ENCODE measurements at regions not wholly inside any gene's neighbourhood (a gene's known extent, or its start where the extent isn't known, plus 50 kb on each side); places are given as distances from the start of the nearest gene placed in this dataset.

- no peak for DNase-seq
- no peak for TF ChIP-seq POLR2A (IDR thresholded peaks at IDR 0.05; ENCODE audit: low read length)
- no peak for TF ChIP-seq GATA1 (IDR thresholded peaks at IDR 0.05; ENCODE audit: low read depth, low read length)
Measured at GRCh38 chr5:126332326-126332725, 90.9 kb upstream of the GRAMD2B start.

DNA sequence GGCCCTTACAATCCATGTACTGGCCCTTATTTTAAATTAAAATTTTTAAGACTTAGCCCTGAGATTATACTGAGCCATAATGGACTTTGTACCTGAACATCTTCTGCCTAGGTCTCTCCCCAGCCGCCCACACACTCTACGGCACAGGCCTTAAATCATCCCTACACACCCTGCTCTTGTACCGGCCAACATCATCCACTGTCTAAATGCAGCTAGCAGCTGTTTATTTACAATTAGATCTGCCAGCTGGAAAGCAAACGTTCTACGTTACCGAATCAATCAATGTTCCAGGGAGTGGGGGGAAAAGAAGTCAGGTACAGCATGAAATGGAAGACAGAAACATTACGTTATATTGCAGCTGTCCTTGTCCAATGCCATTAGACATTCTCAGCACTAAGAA, 88.4 kb upstream of the GRAMD2B start:
- TF ChIP-seq GATA1 (IDR thresholded peaks at IDR 0.05; ENCODE audit: low read depth, low read length): no peak
- TF ChIP-seq POLR2A (IDR thresholded peaks at IDR 0.05; ENCODE audit: low read length): no peak
- no peak for DNase-seq

DNA sequence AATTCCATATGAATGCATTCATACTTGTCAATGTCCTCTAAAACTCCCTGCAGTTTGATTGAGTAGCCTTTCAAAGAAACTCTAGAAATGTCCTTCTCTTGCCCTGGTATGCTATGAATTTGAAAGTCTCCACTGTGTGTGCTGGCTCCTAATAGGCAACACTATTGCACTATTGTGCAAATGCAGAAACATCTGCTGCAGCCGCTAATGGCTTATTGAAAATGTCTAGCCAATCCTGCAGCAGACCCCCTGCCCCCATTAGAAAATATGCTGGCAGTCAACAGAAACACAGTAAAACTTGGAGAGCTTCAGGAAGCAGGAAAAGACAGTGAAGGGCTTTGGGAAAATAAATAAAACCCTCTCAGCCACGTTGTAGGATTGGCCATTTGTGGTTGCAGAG, 87.3 kb upstream of the GRAMD2B start:
- DNase-seq: no peak
- no peak for TF ChIP-seq GATA1 (IDR thresholded peaks at IDR 0.05; ENCODE audit: low read depth, low read length)
- no peak for TF ChIP-seq POLR2A (IDR thresholded peaks at IDR 0.05; ENCODE audit: low read length)

DNA sequence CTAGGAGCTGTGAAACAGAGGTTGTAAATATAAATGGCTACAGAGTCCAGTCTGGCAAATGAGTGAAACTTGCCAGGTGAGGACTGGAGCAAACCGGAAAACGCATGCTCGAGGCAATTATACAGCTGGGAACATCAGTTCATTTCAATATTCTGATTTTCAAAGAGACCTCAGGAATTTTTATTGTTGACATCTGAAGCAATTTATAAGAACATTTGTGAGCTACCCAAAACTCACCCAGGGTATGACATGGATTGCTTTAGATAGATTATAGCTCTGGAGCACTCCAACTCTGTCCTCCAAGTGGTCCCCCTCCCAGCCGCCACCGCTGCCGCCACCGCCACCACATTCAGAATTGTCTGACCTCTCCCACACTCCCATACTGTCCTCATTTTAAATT, 84.6 kb upstream of the GRAMD2B start:
- TF ChIP-seq POLR2A (IDR thresholded peaks at IDR 0.05; ENCODE audit: low read length) (no peak), GATA1 (IDR thresholded peaks at IDR 0.05; ENCODE audit: low read depth, low read length) (no peak)
- DNase-seq: no peak

DNA sequence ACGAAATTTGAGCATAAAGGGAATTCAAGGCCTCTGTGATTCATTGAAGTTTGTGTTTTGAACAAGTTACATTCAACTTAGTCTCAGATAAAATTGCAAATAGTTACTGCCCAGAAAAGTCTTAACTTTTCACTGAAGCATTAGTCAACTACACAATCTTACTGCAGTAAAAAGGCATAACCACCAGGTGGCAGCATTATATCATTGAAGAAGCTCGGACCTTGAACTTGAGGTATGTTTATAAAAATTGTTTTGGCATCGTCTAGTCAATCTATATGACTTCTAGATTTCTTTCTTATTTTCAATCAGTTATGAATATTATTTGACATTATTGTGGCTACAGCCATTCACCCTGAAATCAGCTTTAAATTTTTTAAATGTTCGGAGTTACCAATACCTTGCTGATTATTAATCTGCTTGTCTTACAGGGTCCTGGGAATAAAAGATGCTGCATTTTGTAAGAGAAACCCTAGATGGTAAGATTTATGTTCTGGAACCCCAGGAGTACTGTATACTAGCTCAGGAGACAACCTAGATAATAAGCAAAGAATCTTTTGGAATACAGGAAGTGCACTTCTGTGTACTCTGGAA, 83.9 kb upstream of the GRAMD2B start:
- peak; percentile 61 to 80 for DNase-seq

GRCh38 chr5:126341906-126342630, 81.1 kb upstream of the GRAMD2B start:
- DNase-seq: no peak
- no peak for TF ChIP-seq GATA1 (IDR thresholded peaks at IDR 0.05; ENCODE audit: low read depth, low read length)
- TF ChIP-seq POLR2A (IDR thresholded peaks at IDR 0.05; ENCODE audit: low read length): no peak

More for the DNA sequence above, 83.9 kb upstream of the GRAMD2B start:
- TF ChIP-seq POLR2A (IDR thresholded peaks at IDR 0.05; ENCODE audit: low read length): no peak
- TF ChIP-seq GATA1 (IDR thresholded peaks at IDR 0.05; ENCODE audit: low read depth, low read length): no peak

DNA sequence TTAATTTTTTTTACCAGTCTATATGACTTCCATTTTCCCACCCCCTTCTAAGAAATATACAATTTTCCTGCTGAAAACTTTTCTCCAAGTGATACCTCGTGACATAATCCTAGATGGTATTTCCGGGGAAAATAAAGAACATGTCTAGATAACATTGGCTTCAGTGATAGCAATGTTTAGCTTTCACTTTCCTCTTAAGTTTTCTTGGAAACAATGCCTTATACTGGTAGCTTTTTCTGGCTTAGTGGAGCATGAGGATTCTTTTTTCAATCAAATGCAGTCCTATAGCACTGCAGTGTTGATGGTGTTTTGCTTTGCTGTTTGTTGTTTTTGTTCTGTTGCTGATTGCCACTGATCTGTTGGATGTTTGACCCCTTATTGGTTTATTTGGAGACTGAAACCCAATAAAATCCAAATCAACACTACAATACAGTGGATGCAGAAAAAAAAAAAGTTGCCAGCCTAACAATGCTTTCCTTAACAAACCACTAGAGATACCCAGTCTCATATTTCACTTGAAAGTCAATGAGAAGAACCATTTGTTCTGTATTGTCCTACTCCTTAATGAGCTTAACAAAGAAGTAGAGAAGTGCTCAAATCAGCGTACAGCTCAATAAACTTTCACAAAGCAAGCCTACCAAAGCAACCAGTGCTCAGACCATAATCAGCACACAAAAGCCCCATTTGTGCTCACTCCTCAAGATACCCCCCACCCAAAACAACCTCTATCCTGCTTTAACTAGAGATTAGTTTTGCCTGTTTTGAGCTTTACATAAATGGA, 74.2 kb upstream of the GRAMD2B start:
- DNase-seq: no peak
- TF ChIP-seq GATA1 (IDR thresholded peaks at IDR 0.05; ENCODE audit: low read depth, low read length): no peak
- no peak for TF ChIP-seq POLR2A (IDR thresholded peaks at IDR 0.05; ENCODE audit: low read length)

- DNase-seq: no peak
- no peak for TF ChIP-seq GATA1 (IDR thresholded peaks at IDR 0.05; ENCODE audit: low read depth, low read length)
- TF ChIP-seq POLR2A (IDR thresholded peaks at IDR 0.05; ENCODE audit: low read length): no peak
Measured at GRCh38 chr5:126351153-126351552, 72.1 kb upstream of the GRAMD2B start.

DNA sequence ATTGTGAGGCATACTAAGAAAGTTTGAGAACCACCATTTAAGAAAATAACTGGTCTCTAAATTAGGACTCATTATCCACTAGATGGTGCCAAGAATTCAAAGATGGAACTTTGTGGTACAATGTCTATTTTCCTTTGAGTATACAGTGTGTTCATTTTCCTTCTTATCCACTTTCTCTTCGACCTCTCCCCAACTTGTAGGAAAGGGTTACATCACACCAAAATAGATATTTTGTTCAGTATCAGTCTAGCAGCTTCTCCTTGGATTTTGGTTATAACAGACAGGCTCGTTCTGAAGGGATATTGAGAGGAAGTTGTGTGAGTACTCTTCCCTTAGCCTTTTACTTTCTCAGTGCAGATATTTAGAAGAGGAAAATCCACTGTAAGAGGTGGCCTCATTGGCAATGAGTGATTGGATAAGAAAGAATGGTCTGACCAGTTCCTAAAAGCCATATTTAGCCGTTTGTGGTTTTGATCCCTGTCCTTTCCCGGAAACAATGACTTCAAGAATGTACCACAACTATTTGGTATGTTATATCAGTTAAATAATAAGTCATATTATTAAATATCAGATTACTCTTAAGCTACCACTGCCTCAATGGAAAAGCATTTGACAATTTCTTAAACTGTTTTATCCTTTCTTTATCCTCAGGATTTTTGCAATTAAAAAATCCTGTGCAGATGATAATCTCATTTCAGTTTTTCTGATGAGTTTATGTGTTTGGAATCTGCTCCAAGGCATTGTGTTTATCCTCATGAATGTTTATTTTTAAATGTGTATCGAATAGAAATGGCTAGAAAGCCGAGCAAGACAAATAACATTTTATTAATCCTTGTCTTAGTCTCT, 69.0 kb upstream of the GRAMD2B start:
- TF ChIP-seq GATA1 (IDR thresholded peaks at IDR 0.05; ENCODE audit: low read depth, low read length): no peak
- TF ChIP-seq POLR2A (IDR thresholded peaks at IDR 0.05; ENCODE audit: low read length): no peak
- DNase-seq: peak; percentile 17 to 30

DNA sequence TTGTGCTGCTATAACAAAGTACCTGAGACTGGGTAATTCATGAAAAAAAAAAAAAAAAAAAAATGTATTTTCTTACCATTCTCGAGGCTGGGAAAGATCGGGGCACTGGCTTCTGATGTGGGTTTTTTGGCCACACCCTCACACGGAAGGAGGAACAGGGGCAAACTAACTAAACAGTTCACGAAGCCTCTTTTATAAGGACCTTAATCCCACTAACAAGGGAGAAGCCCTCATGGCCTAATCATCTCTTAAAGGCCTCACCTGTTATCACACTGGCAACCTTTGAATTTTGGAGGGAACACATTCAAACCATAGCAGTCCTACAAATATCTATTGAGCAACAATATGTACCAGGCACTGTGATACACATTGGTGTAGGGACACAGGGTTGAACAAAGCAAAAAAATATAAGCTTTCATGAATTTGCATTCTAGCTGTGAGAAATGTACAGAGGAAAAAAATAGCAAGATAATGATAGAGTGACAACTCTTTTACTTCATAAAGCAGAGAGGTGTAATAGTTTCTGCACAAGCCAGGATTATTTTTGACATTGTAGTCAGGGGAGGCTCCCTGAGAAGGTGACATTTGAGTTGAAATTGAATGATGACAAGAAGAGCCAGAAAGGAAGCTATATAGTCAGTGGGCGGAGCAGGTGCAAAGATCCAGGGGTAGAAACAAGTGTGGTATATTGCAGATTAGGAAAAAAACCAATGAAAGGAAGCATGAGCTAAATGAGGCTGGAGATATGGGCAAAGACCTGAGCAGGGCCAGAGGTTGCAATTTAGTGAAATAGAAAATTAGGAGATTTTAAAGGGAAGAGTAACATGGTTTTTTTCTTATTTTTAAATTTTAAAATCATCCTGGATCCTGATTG, 68.1 kb upstream of the GRAMD2B start:
- DNase-seq: no peak
- TF ChIP-seq GATA1 (IDR thresholded peaks at IDR 0.05; ENCODE audit: low read depth, low read length): no peak
- no peak for TF ChIP-seq POLR2A (IDR thresholded peaks at IDR 0.05; ENCODE audit: low read length)

- DNase-seq: no peak
- TF ChIP-seq GATA1 (IDR thresholded peaks at IDR 0.05; ENCODE audit: low read depth, low read length) (no peak), POLR2A (IDR thresholded peaks at IDR 0.05; ENCODE audit: low read length) (no peak)
Measured at GRCh38 chr5:126355940-126356339, 67.3 kb upstream of the GRAMD2B start.

DNA sequence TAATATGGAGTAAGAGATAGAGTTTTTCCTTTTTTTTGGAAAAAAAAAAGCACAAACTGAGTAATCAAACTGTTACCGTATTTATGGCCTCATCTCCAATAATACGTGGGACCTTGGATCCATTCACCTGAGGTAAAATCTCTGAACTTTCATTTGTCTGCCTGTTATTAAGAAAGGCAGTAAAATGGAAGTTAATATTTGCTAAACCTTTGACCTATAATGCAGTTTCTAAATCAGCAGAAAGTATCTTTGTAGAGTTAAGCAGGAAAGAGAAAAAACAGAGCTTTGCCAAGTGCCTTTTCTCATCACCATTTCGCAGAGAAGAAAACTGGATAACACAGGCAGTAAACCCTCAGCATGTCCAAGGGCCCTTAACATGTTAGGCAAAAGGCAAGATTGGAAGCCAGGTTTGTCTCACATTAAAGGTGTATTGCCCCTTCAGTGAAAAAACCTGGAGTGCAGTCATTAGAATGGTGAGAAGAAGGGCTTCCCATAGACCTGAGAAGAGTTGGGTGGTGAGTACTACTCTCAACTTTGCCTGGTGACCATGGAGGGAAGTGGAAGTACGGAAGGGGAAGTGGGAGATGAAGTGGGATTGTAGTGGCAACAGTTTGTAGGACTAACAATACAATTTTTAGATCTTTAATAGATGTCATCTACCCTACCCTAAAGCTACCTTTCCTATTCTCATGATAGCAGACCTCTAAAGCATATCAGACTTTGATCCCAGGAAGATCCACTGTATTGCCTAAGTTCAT, 65.4 kb upstream of the GRAMD2B start:
- no peak for DNase-seq
- TF ChIP-seq POLR2A (IDR thresholded peaks at IDR 0.05; ENCODE audit: low read length) (no peak), GATA1 (IDR thresholded peaks at IDR 0.05; ENCODE audit: low read depth, low read length) (no peak)

All from erythroblast (primary cell).